GM12865 (cell line): ENCODE measurements at regions not wholly inside any gene's neighbourhood (a gene's known extent, or its start where the extent isn't known, plus 50 kb on each side); places are given as distances from the start of the nearest gene placed in this dataset.

Experiments used
- DNase-seq: peaks from one replicate; pipeline ENCODE4 v3.0.0; 2010; ENCODE audit warnings: low read depth
- H3K4me3 ChIP-seq: 2 replicates; pipeline ENCODE4 v1.5.1; 2011; ENCODE audit warnings: mild to moderate bottlenecking, low read depth, low read length, control low read depth
- CTCF ChIP-seq: IDR thresholded peaks from 2 replicates; pipeline ENCODE4 v1.5.1; 2011; ENCODE audit warnings: low read length, control low read depth, low read depth, inconsistent platforms; ENCODE audit not compliant: insufficient read depth; ENCODE audit errors: missing control alignments

GRCh38 chr10:123514996-123515395 lies 151.2 kb upstream of the GPR26 start:
- DNase-seq: no peak
- TF ChIP-seq CTCF: no peak

GRCh38 chr10:123515661-123516060 lies 150.5 kb upstream of the GPR26 start:
- no peak for TF ChIP-seq CTCF
- DNase-seq: no peak
- no peak overlapping the region for H3K4me3 ChIP-seq

More at GRCh38 chr10:123514996-123515395, 151.2 kb upstream of the GPR26 start:
- H3K4me3 ChIP-seq: no peak overlapping the region

GRCh38 chr10:123516291-123516690 lies 149.9 kb upstream of the GPR26 start:
- H3K4me3 ChIP-seq: no peak overlapping the region
- DNase-seq: no peak
- no peak for TF ChIP-seq CTCF

GRCh38 chr10:123517426-123517825 lies 148.7 kb upstream of the GPR26 start:
- DNase-seq: no peak
- H3K4me3 ChIP-seq: no peak overlapping the region
- no peak for TF ChIP-seq CTCF

- no peak for DNase-seq
- no peak overlapping the region for H3K4me3 ChIP-seq
- TF ChIP-seq CTCF: no peak
These were observed 148.3 kb upstream of the GPR26 start for GRCh38 chr10:123517901-123518300.

GRCh38 chr10:123518765-123519164 lies 147.4 kb upstream of the GPR26 start:
- no peak for TF ChIP-seq CTCF
- DNase-seq: no peak
- no peak overlapping the region for H3K4me3 ChIP-seq

- no peak overlapping the region for H3K4me3 ChIP-seq
- DNase-seq: no peak
- no peak for TF ChIP-seq CTCF
These were observed 146.3 kb upstream of the GPR26 start for GRCh38 chr10:123519861-123520260.
